HepG2 (cell line): ENCODE measurements at regions not wholly inside any gene's neighbourhood (a gene's known extent, or its start where the extent isn't known, plus 50 kb on each side); places are given as distances from the start of the nearest gene placed in this dataset.

Experiments used
- ATAC-seq: fragments of 200-7000 bp; cut with Tn5 transposase; 3 replicates; pipeline ENCODE4 v1.9.1; 2020; ENCODE audit warnings: mild to moderate bottlenecking, moderate library complexity
- BruUV-seq: library from RNA; stranded (reverse); fragments of 400-500 nt; replicated peaks from 2 replicates; lab custom pipeline; 2021; lab: Mats Ljungman, UMichigan
- CTCF ChIA-PET: fragments of 300-600 bp; formaldehyde crosslinking; extraction: SDS; loops from one replicate; lab custom pipeline; 2021; ENCODE audit warnings: low total read pairs, inconsistent platforms, low intra/inter-chr PET ratio; lab: Yijun Ruan, JAX
- POLR2A ChIA-PET: fragments of 350-600 bp; sonication (Branson Sonifier 250); formaldehyde crosslinking; loops from one replicate; lab custom pipeline; 2020; ENCODE audit warnings: antibody characterized with exemption, inconsistent platforms; lab: Yijun Ruan, JAX
- DNase-seq: peaks from one replicate; pipeline ENCODE4 v3.0.0-alpha.2; 2015; ENCODE audit warnings: low spot score
- FAIRE-seq: peaks from 3 replicates; lab custom pipeline; 2011; peaks lifted over from hg19 to GRCh38; lab: Jason Lieb, UNC
- H2AFZ ChIP-seq: one replicate; pipeline ENCODE4 v1.6.1; 2011; ENCODE audit warnings: low read length, inconsistent platforms
- H3K27ac ChIP-seq: fragments of 300-600 bp; 3 replicates; pipeline ENCODE4 v1.8.0; 2011; ENCODE audit warnings: mixed run types, mild to moderate bottlenecking, mixed read lengths, low read length, inconsistent platforms; ENCODE audit not compliant: insufficient read depth; ENCODE audit errors: extremely low read length
- H3K27me3 ChIP-seq, 2 experiments: fragments of 200-600 bp in 1 of 2; 2 replicates in 1 of 2; 3 replicates in 1 of 2; pipeline versions ENCODE4 v1.6.0 to v1.8.0; 2011; ENCODE audit warnings: low read length in 2 of 2, mild to moderate bottlenecking in 2 of 2, moderate library complexity in 2 of 2, inconsistent platforms in 1 of 2; ENCODE audit not compliant: insufficient read depth in 2 of 2, control insufficient read depth in 1 of 2
- H3K36me3 ChIP-seq, 2 experiments: fragments of 200-600 bp in 1 of 2; replicated peaks in 1 of 2; 2 replicates in 1 of 2; 3 replicates in 1 of 2; pipeline versions ENCODE4 v1.5.1 to v1.8.0; 2011; ENCODE audit warnings: low read length in 2 of 2, inconsistent platforms in 1 of 2; ENCODE audit not compliant: insufficient read depth in 2 of 2, control insufficient read depth in 1 of 2
- H3K4me1 ChIP-seq: 2 replicates; pipeline ENCODE4 v1.5.1; 2012; ENCODE audit warnings: low read length, inconsistent platforms; ENCODE audit not compliant: insufficient read depth
- H3K4me2 ChIP-seq: 2 replicates; pipeline ENCODE4 v1.6.0; 2011; ENCODE audit warnings: low read depth, low read length, inconsistent platforms
- H3K4me3 ChIP-seq, 3 experiments: fragments of 200-600 bp in 1 of 3; sonication (generic), shearing (Covaris generic) in 1 of 3; replicated peaks in 1 of 3; 2 replicates each; pipeline ENCODE4 v1.5.1; 2011 to 2016; ENCODE audit warnings: low read length in 3 of 3, inconsistent platforms in 2 of 3, low read depth in 2 of 3, mild to moderate bottlenecking in 2 of 3, control low read depth in 1 of 3, mixed read lengths in 1 of 3; ENCODE audit not compliant: insufficient read depth in 1 of 3
- H3K79me2 ChIP-seq: one replicate; pipeline ENCODE4 v1.6.1; 2011; ENCODE audit warnings: low read length, inconsistent platforms; ENCODE audit not compliant: insufficient read depth
- H3K9ac ChIP-seq: 2 replicates; pipeline ENCODE4 v1.6.0; 2011; ENCODE audit warnings: mild to moderate bottlenecking, low read depth, low read length, inconsistent platforms; ENCODE audit not compliant: insufficient read depth
- H3K9me3 ChIP-seq: 2 replicates; pipeline ENCODE4 v1.5.1; 2012; ENCODE audit warnings: mild to moderate bottlenecking, low read length
- H4K20me1 ChIP-seq: 2 replicates; pipeline ENCODE4 v1.6.0; 2011; ENCODE audit warnings: inconsistent platforms, mild to moderate bottlenecking, low read length, moderate library complexity; ENCODE audit not compliant: insufficient read depth
- FOSL2 ChIP-seq: sonication (generic); formaldehyde crosslinking; IDR thresholded peaks from 2 replicates; pipeline ENCODE4 v1.4.0; 2020; ENCODE audit warnings: missing genetic modification reagents
- HDAC6 ChIP-seq: fragments of 200-600 bp; sonication (generic); IDR thresholded peaks from 2 replicates; pipeline ENCODE4 v1.7.0; 2017; ENCODE audit warnings: mild to moderate bottlenecking, antibody characterized with exemption, low read length, low read depth
- ZFAT ChIP-seq: sonication (generic); formaldehyde crosslinking; conservative IDR thresholded peaks from 2 replicates; pipeline ENCODE4 v1.8.1; 2023; ENCODE audit warnings: missing genetic modification reagents, inconsistent platforms
- ZNF629 ChIP-seq: sonication (generic); formaldehyde crosslinking; conservative IDR thresholded peaks from 2 replicates; pipeline ENCODE4 v1.5.0; 2020; ENCODE audit warnings: missing genetic modification reagents
- ZNF773 ChIP-seq: sonication (generic); formaldehyde crosslinking; IDR thresholded peaks from 2 replicates; pipeline ENCODE4 v1.4.0; 2020; ENCODE audit warnings: missing genetic modification reagents, borderline replicate concordance
- ZNF891 ChIP-seq: sonication (generic); formaldehyde crosslinking; IDR thresholded peaks from 2 replicates; pipeline ENCODE4 v1.5.0; 2020; ENCODE audit warnings: mild to moderate bottlenecking, missing genetic modification reagents
- WGBS: methylation state at CpG from one replicate; pipeline ENCODE4 v1.1.6; 2017; ENCODE audit warnings: low lambda C conversion rate; 5-methylcytosine and 5-hydroxymethylcytosine counted together
- in situ Hi-C: cut with HindIII; loops from 2 replicates; pipeline ENCODE4 v1.10.0; 2017; ENCODE audit warnings: low pct_unique_long_range_greater_than_20kb; ENCODE audit not compliant: extremely low pct_ligation_motif_present
- intact Hi-C: fragments of 100-400 bp; cut with micrococcal nuclease; formaldehyde crosslinking; loops from one replicate; pipeline ENCODE4 v1.10.0; 2022; ENCODE audit not compliant: unreplicated experiment
- TF ChIP-seq, protein P1 (sequence below): sonication (generic); formaldehyde crosslinking; IDR thresholded peaks from 2 replicates; pipeline ENCODE4 v1.5.0; 2020; ENCODE audit warnings: missing genetic modification reagents, mild to moderate bottlenecking, borderline replicate concordance

DNA sequence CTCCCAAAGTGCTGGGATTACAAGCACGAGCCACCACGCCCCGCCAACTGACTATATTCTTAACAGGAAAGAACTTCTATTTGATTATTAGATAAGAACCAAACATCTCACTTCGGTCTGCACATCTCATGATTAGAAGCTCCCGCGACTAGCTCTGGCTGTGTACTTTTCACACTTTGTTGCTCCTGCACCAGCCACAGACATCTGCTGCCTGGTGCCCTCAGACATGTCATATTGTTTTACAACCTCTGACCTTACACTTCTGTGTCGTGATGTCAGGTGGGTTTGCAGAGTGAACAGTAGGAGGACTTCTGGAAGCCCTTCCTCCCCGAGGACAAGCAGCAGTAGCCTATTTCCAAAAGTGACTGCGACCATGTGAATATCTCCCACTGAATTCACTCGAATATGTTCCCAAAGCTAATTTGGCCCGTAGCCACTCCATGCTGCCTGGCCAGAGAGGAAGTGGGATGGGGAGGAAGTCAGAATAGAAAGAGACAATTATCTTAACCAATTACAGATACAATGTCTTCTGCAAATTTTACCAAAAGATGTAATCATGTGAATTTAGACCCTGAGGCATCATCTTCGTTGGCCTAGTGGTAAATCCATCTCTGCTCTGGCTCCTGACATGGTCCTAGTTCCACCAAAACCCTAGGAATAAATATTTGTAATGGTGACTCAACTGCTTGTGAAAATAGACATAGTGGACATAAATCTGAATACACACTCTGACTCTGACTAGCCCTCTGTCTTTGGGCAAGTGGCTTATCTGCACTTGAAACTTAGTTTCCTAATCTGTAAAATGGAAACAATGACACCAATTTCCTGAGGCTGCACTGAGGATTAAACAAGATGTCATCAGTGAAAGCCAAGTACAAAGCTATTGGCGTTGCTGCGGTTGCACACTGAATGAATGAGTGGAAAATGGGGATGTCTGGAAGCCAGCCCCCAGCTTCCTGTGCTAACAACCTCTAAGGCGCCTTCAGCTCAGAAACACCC is 406.1 kb downstream of the LRATD1 start:
- Histone ChIP-seq H4K20me1 (no peaks in the 10 kb centered on the region), H3K9ac (no peak overlapping the region), H3K4me3 (no peak overlapping the region), H3K9me3 (no peaks in the 10 kb centered on the region), H3K27me3 (peaks cover 0 to 24% of the 10 kb centered on the region in 2 experiments; a peak in 1 of 5 replicates), H3K27ac (no peak overlapping the region), H3K4me1 (no peaks in the 10 kb centered on the region), H3K36me3 (no peaks in the 10 kb centered on the region), H2AFZ (no peak overlapping the region), H3K79me2 (no peaks in the 10 kb centered on the region), H3K4me2 (no peak overlapping the region)
- in situ Hi-C loops, result no loop called here
- POLR2A ChIA-PET, result no interaction called here
- FAIRE-seq (no peak), ATAC-seq (no peak), DNase-seq (no peak)
- intact Hi-C loops, result no loop called here
- CTCF ChIA-PET, result no interaction called here
- 20% methylated on average over 15 of the region's 15 CpGs for WGBS
- TF ChIP-seq, protein P1, sequence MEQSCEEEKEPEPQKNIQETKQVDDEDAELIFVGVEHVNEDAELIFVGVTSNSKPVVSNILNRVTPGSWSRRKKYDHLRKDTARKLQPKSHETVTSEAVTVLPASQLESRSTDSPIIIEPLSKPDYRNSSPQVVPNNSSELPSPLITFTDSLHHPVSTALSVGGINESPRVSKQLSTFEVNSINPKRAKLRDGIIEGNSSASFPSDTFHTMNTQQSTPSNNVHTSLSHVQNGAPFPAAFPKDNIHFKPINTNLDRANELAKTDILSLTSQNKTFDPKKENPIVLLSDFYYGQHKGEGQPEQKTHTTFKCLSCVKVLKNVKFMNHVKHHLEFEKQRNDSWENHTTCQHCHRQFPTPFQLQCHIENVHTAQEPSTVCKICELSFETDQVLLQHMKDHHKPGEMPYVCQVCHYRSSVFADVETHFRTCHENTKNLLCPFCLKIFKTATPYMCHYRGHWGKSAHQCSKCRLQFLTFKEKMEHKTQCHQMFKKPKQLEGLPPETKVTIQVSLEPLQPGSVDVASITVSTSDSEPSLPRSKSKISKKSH (CRISPR knock-in tag), result no peak
- TF ChIP-seq FOSL2 (CRISPR knock-in tag), result peak; percentile 18; the same call in 1 of the 2 replicates
- no peak for TF ChIP-seq ZNF891 (CRISPR knock-in tag)
- no peak for TF ChIP-seq HDAC6
- TF ChIP-seq ZNF773, result no peak
- TF ChIP-seq ZNF629, result peak; percentile 55
- TF ChIP-seq ZFAT (CRISPR knock-in tag), result no peak
- TF ChIP-seq, all 625 proteins: peak for 2
- no TSS peak for BruUV-seq
